ENCODE measurements at regions not wholly inside any gene's neighbourhood (a gene's known extent, or its start where the extent isn't known, plus 50 kb on each side); places are given as distances from the start of the nearest gene placed in this dataset.

DNA sequence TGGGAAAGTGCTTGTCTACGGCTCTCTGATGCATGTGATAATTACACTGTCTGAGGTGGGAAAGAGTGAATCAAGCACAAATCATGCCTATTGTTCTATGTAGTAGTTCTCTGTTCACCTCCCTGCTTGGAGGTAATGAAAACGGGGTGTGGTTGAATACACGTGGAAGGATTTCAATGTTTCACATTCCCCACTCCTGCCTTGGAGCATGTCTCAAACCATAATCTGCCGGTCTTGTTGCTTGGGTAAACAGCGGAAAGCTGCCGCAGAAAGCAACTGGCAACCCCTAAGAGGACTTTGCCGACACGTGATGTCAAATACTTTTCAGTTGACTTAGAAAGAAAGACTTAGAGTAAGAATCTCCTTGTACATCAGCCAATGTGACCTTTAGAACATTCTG is 63.5 kb upstream of the MOCS2 start:
- TF ChIP-seq, protein P1, sequence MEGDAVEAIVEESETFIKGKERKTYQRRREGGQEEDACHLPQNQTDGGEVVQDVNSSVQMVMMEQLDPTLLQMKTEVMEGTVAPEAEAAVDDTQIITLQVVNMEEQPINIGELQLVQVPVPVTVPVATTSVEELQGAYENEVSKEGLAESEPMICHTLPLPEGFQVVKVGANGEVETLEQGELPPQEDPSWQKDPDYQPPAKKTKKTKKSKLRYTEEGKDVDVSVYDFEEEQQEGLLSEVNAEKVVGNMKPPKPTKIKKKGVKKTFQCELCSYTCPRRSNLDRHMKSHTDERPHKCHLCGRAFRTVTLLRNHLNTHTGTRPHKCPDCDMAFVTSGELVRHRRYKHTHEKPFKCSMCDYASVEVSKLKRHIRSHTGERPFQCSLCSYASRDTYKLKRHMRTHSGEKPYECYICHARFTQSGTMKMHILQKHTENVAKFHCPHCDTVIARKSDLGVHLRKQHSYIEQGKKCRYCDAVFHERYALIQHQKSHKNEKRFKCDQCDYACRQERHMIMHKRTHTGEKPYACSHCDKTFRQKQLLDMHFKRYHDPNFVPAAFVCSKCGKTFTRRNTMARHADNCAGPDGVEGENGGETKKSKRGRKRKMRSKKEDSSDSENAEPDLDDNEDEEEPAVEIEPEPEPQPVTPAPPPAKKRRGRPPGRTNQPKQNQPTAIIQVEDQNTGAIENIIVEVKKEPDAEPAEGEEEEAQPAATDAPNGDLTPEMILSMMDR (IDR thresholded peaks at IDR 0.05) = no peak
- TF ChIP-seq POLR2A (IDR thresholded peaks at IDR 0.05) = no peak

Data from prostate gland (tissue), 2 donors.